A549 (cell line): ENCODE measurements at regions not wholly inside any gene's neighbourhood (a gene's known extent, or its start where the extent isn't known, plus 50 kb on each side); places are given as distances from the start of the nearest gene placed in this dataset.

Experiments used
- ATAC-seq, 2 experiments: fragments of 200-7000 bp in 1 of 2; fragments of >200 bp in 1 of 2; cut with Nextera tagmentation in 1 of 2; cut with Tn5 transposase in 1 of 2; 3 replicates each; pipeline versions ENCODE4 v1.8.0 to v1.9.1; 2018 to 2020; ENCODE audit warnings: mild to moderate bottlenecking in 1 of 2, moderate library complexity in 1 of 2
- CTCF ChIA-PET: fragments of 300-600 bp; sonication (Branson Sonifier 250); formaldehyde crosslinking; extraction: SDS; loops from one replicate; lab custom pipeline; 2021; ENCODE audit warnings: antibody characterized with exemption, inconsistent platforms; lab: Yijun Ruan, JAX
- POLR2A ChIA-PET: fragments of 350-600 bp; formaldehyde crosslinking; extraction: SDS; loops from one replicate; lab custom pipeline; 2021; ENCODE audit warnings: antibody characterized with exemption, inconsistent platforms; lab: Yijun Ruan, JAX
- DNase-seq, 2 experiments: peaks; one replicate each; pipeline versions ENCODE4 v3.0.0 to v3.0.0-alpha.2; 2011 to 2016; ENCODE audit warnings: low read depth in 1 of 2, low spot score in 1 of 2
- FAIRE-seq: peaks from 2 replicates; lab custom pipeline; 2011; peaks lifted over from hg19 to GRCh38; lab: Jason Lieb, UNC
- H3K27ac ChIP-seq, 2 experiments: fragments of >200 bp; sonication (Bioruptor Twin); formaldehyde crosslinking; 3 replicates each; pipeline ENCODE4 v1.5.1; 2016 to 2017
- H3K4me1 ChIP-seq: fragments of >200 bp; sonication (Bioruptor Twin); formaldehyde crosslinking; 3 replicates; pipeline ENCODE4 v1.6.1; 2016
- H3K4me2 ChIP-seq: fragments of >200 bp; sonication (Bioruptor Twin); formaldehyde crosslinking; 3 replicates; pipeline ENCODE4 v1.6.1; 2016
- H3K4me3 ChIP-seq: fragments of >200 bp; sonication (Bioruptor Twin); formaldehyde crosslinking; 3 replicates; pipeline ENCODE4 v1.5.1; 2016
- H3K9me3 ChIP-seq: fragments of >200 bp; sonication (Bioruptor Twin); formaldehyde crosslinking; 3 replicates; pipeline ENCODE4 v1.6.1; 2016
- ATOH8 ChIP-seq: fragments of 250-450 bp; sonication (Bioruptor Pico); IDR thresholded peaks from 2 replicates; pipeline ENCODE4 v1.5.0; 2020; ENCODE audit warnings: low read depth, mild to moderate bottlenecking, moderate library complexity
- BHLHE40 ChIP-seq: IDR thresholded peaks from 2 replicates; pipeline ENCODE4 v1.6.1; 2012; ENCODE audit warnings: low read depth, low read length, inconsistent platforms
- CBX2 ChIP-seq: fragments of 200-600 bp; sonication (generic); IDR thresholded peaks from 2 replicates; pipeline ENCODE4 v1.6.1; 2016; ENCODE audit warnings: low read depth, mild to moderate bottlenecking, borderline replicate concordance
- CHD2 ChIP-seq: fragments of 150-350 bp; IDR thresholded peaks from 2 replicates; pipeline ENCODE4 v1.6.1; 2014; ENCODE audit warnings: low read length; ENCODE audit not compliant: partially characterized antibody
- EHF ChIP-seq: fragments of 250-450 bp; sonication (Bioruptor Pico); IDR thresholded peaks from 2 replicates; pipeline ENCODE4 v1.5.0; 2020; ENCODE audit warnings: mild to moderate bottlenecking
- FOSB ChIP-seq: fragments of 250-450 bp; sonication (Bioruptor Pico); IDR thresholded peaks from 2 replicates; pipeline ENCODE4 v1.5.0; 2020; ENCODE audit warnings: mild to moderate bottlenecking, moderate library complexity
- FOXS1 ChIP-seq: fragments of 250-450 bp; sonication (Bioruptor Pico); IDR thresholded peaks from 2 replicates; pipeline ENCODE4 v1.5.0; 2020; ENCODE audit warnings: mild to moderate bottlenecking, moderate library complexity
- GATA3 ChIP-seq: IDR thresholded peaks from 2 replicates; pipeline ENCODE4 v1.6.1; 2012; ENCODE audit warnings: borderline replicate concordance
- HDAC2 ChIP-seq: fragments of 200-600 bp; sonication (generic); IDR thresholded peaks from 2 replicates; pipeline ENCODE4 v1.6.1; 2016
- HES2 ChIP-seq: fragments of >200 bp; sonication (Bioruptor Twin); formaldehyde crosslinking; IDR thresholded peaks from 2 replicates; pipeline ENCODE4 v1.6.1; 2016
- HMGXB4 ChIP-seq: fragments of 250-450 bp; sonication (Bioruptor Pico); IDR thresholded peaks from 2 replicates; pipeline ENCODE4 v1.5.0; 2021; ENCODE audit warnings: mild to moderate bottlenecking, moderate library complexity, borderline replicate concordance
- HOXA7 ChIP-seq: fragments of 250-450 bp; sonication (Bioruptor Pico); IDR thresholded peaks from 2 replicates; pipeline ENCODE4 v1.5.0; 2020; ENCODE audit warnings: mild to moderate bottlenecking, moderate library complexity
- HOXB13 ChIP-seq: fragments of 250-450 bp; sonication (Bioruptor Pico); IDR thresholded peaks from 2 replicates; pipeline ENCODE4 v1.5.0; 2020; ENCODE audit warnings: low read depth, mild to moderate bottlenecking, moderate library complexity
- HOXB5 ChIP-seq: fragments of 250-450 bp; sonication (Bioruptor Pico); IDR thresholded peaks from 2 replicates; pipeline ENCODE4 v1.5.0; 2020; ENCODE audit warnings: mild to moderate bottlenecking, moderate library complexity
- JUN ChIP-seq, 2 experiments: fragments of >200 bp; sonication (Bioruptor Twin); formaldehyde crosslinking; IDR thresholded peaks; 2 replicates in 1 of 2; 3 replicates in 1 of 2; pipeline ENCODE4 v1.6.1; 2016 to 2017
- MAFK ChIP-seq: fragments of 450-650 bp; IDR thresholded peaks from 2 replicates; pipeline ENCODE4 v1.6.1; 2014; ENCODE audit not compliant: partially characterized antibody
- MAX ChIP-seq: IDR thresholded peaks from 2 replicates; pipeline ENCODE4 v1.6.1; 2012
- MYC ChIP-seq: IDR thresholded peaks from 2 replicates; pipeline ENCODE4 v1.6.1; 2012; ENCODE audit warnings: mild to moderate bottlenecking, inconsistent platforms, low read length, improper control_type of control experiment, borderline replicate concordance
- PBX3 ChIP-seq: IDR thresholded peaks from 2 replicates; pipeline ENCODE4 v1.6.1; 2012
- PHF8 ChIP-seq: fragments of 200-600 bp; sonication (generic); IDR thresholded peaks from 2 replicates; pipeline ENCODE4 v1.6.1; 2016; ENCODE audit warnings: low read depth, mild to moderate bottlenecking, antibody characterized with exemption, moderate library complexity, borderline replicate concordance
- POLR2A ChIP-seq: IDR thresholded peaks from 2 replicates; pipeline ENCODE4 v1.6.1; 2012; ENCODE audit warnings: mild to moderate bottlenecking, low read length
- RARB ChIP-seq: fragments of 250-450 bp; sonication (Bioruptor Pico); IDR thresholded peaks from 2 replicates; pipeline ENCODE4 v1.8.0; 2021; ENCODE audit warnings: mild to moderate bottlenecking, moderate library complexity
- RNF2 ChIP-seq: fragments of 200-600 bp; sonication (generic); IDR thresholded peaks from 2 replicates; pipeline ENCODE4 v1.6.1; 2016; ENCODE audit warnings: low read depth, mild to moderate bottlenecking, antibody characterized with exemption, moderate library complexity, borderline replicate concordance
- TFCP2L1 ChIP-seq: fragments of 250-450 bp; sonication (Bioruptor Pico); IDR thresholded peaks from 2 replicates; pipeline ENCODE4 v1.5.0; 2021; ENCODE audit warnings: mild to moderate bottlenecking
- ZSCAN20 ChIP-seq: fragments of 250-450 bp; sonication (Bioruptor Pico); IDR thresholded peaks from 2 replicates; pipeline ENCODE4 v1.8.0; 2022; ENCODE audit warnings: mild to moderate bottlenecking, moderate library complexity
- WGBS: methylation state at CpG from one replicate; pipeline ENCODE4 v1.1.6; 2017; ENCODE audit errors: missing lambda C conversion rate; 5-methylcytosine and 5-hydroxymethylcytosine counted together

GRCh38 chr1:175862408-175862807 is 119.0 kb upstream of the TNR start:
- no peaks in the 10 kb centered on the region for H3K9me3 ChIP-seq
- whole genome bisulfite sequencing = 18% methylated on average over 3 of the region's 3 CpGs
- no peaks in the 10 kb centered on the region for H3K4me1 ChIP-seq
- no peak overlapping the region for H3K27ac ChIP-seq
- no peak for TF ChIP-seq HOXA7 (CRISPR knock-in tag)
- TF ChIP-seq TFCP2L1 (CRISPR knock-in tag) = no peak
- DNase-seq (no peak), FAIRE-seq (no peak), ATAC-seq (no peak)
- ChIA-PET POLR2A (no interaction called here), CTCF (no interaction called here)
- no peak overlapping the region for H3K4me2 ChIP-seq
- no peak overlapping the region for H3K4me3 ChIP-seq

- DNase-seq = no peak
- ChIA-PET POLR2A (no interaction called here), CTCF (interaction anchor here (1.4 kb wide), 1 partner anchor 27 kb away, joined by 4 read pairs; no protein-coding TSS in a partner anchor)
- ATAC-seq = no peak
- no peak for FAIRE-seq
- no peaks in the 10 kb centered on the region for H3K9me3 ChIP-seq
- no peak overlapping the region for H3K4me2 ChIP-seq
- no peak for TF ChIP-seq HOXB13 (CRISPR knock-in tag)
- TF ChIP-seq CBX2 = no peak
- TF ChIP-seq HMGXB4 (CRISPR knock-in tag) = no peak
- TF ChIP-seq HDAC2 = no peak
- no peak for TF ChIP-seq ZSCAN20
- no peak for TF ChIP-seq FOXS1 (CRISPR knock-in tag)
- TF ChIP-seq RARB (CRISPR knock-in tag) = no peak
- no peak for TF ChIP-seq HES2
- no peak for TF ChIP-seq JUN (IDR thresholded peaks at IDR 0.05)
- TF ChIP-seq HOXA7 (CRISPR knock-in tag) = no peak
- TF ChIP-seq GATA3 = no peak
- TF ChIP-seq, all 56 proteins: peak for 0
- H3K4me3 ChIP-seq = no peak overlapping the region
- H3K4me1 ChIP-seq = no peaks in the 10 kb centered on the region
- WGBS = 20% methylated on average over 8 of the region's 8 CpGs
- no peak overlapping the region for H3K27ac ChIP-seq
Measured at GRCh38 chr1:175861626-175862367, 118.4 kb upstream of the TNR start.

GRCh38 chr1:175857756-175858155 is 114.4 kb upstream of the TNR start:
- H3K9me3 ChIP-seq = no peaks in the 10 kb centered on the region
- H3K4me2 ChIP-seq = no peak overlapping the region
- no peak for FAIRE-seq
- CTCF ChIA-PET = no interaction called here
- no peak for ATAC-seq
- H3K4me1 ChIP-seq = no peaks in the 10 kb centered on the region
- TF ChIP-seq MYC (no peak), CHD2 (no peak), PHF8 (no peak), MAFK (no peak), PBX3 (no peak), EHF (CRISPR knock-in tag) (no peak), ATOH8 (CRISPR knock-in tag) (no peak), RNF2 (no peak), FOSB (no peak), TFCP2L1 (CRISPR knock-in tag) (no peak), BHLHE40 (no peak), HOXB5 (CRISPR knock-in tag) (no peak), MAX (no peak), POLR2A (no peak)
- 24% methylated on average over 6 of the region's 6 CpGs for WGBS
- no peak overlapping the region for H3K4me3 ChIP-seq
- POLR2A ChIA-PET = no interaction called here
- no peak for DNase-seq
- H3K27ac ChIP-seq = no peak overlapping the region
